Lower lobe of right lung (tissue), 2 donors: ENCODE measurements at regions not wholly inside any gene's neighbourhood (a gene's known extent, or its start where the extent isn't known, plus 50 kb on each side); places are given as distances from the start of the nearest gene placed in this dataset.

Source experiments
- ATAC-seq, 2 donors: fragments of 200-7000 bp; cut with Tn5 transposase; one replicate each; pipeline ENCODE4 v1.9.1; 2020 to 2022; ENCODE audit warnings: mild to moderate bottlenecking in 2 of 2, moderate library complexity in 2 of 2
- DNase-seq: peaks from one replicate; pipeline ENCODE4 v3.0.0-alpha.2; 2020
- H3K27ac ChIP-seq: fragments of 200-600 bp; one replicate; pipeline ENCODE4 v1.8.0; 2022
- H3K27me3 ChIP-seq: fragments of 200-600 bp; one replicate; pipeline ENCODE4 v1.8.0; 2022; ENCODE audit warnings: low read depth
- H3K36me3 ChIP-seq: fragments of 200-600 bp; one replicate; pipeline ENCODE4 v1.8.0; 2022; ENCODE audit warnings: mild to moderate bottlenecking
- H3K4me1 ChIP-seq: fragments of 200-600 bp; one replicate; pipeline ENCODE4 v1.8.0; 2022
- H3K4me3 ChIP-seq: fragments of 200-600 bp; one replicate; pipeline ENCODE4 v1.8.0; 2022; ENCODE audit warnings: mild to moderate bottlenecking
- H3K9me3 ChIP-seq: fragments of 200-600 bp; one replicate; pipeline ENCODE4 v1.8.0; 2022
- CTCF ChIP-seq: fragments of 200-600 bp; IDR thresholded peaks from one replicate; pipeline ENCODE4 v1.8.0; 2022; ENCODE audit warnings: antibody characterized with exemption, mild to moderate bottlenecking
- intact Hi-C: fragments of 100-400 bp; cut with DNase I; formaldehyde crosslinking; loops from one replicate; pipeline ENCODE4 v1.11.0; 2022
- donor health status: DM: no; HTN: yes; CAD: no; lungs with severe emphysema.

GRCh38 chr4:124854968-124855367, 142.4 kb upstream of the ANKRD50 start:
- no peak for ATAC-seq
- intact Hi-C loops, result no loop called here

GRCh38 chr4:124851741-124852140, 139.2 kb upstream of the ANKRD50 start:
- Histone ChIP-seq H3K4me3 (no peak overlapping the region), H3K27me3 (no peaks in the 10 kb centered on the region), H3K27ac (no peak overlapping the region), H3K9me3 (no peaks in the 10 kb centered on the region), H3K4me1 (no peaks in the 10 kb centered on the region), H3K36me3 (no peaks in the 10 kb centered on the region)
- DNase-seq (no peak), ATAC-seq (peak in 1 of 2 donors; percentile 19)
- intact Hi-C loops, result no loop called here
- TF ChIP-seq CTCF, result no peak

More at GRCh38 chr4:124854968-124855367, 142.4 kb upstream of the ANKRD50 start:
- Histone ChIP-seq H3K27me3 (no peaks in the 10 kb centered on the region), H3K27ac (no peak overlapping the region), H3K36me3 (no peaks in the 10 kb centered on the region), H3K4me3 (no peak overlapping the region), H3K9me3 (no peaks in the 10 kb centered on the region), H3K4me1 (no peaks in the 10 kb centered on the region)
- TF ChIP-seq CTCF, result no peak
- no peak for DNase-seq

- ATAC-seq, result no peak
- H3K9me3 ChIP-seq, result peaks cover 5% of the 10 kb centered on the region
- no peaks in the 10 kb centered on the region for H3K36me3 ChIP-seq
- TF ChIP-seq CTCF, result no peak
- intact Hi-C loops, result no loop called here
- no peak overlapping the region for H3K27ac ChIP-seq
- H3K27me3 ChIP-seq, result no peaks in the 10 kb centered on the region
- DNase-seq, result no peak
- no peaks in the 10 kb centered on the region for H3K4me1 ChIP-seq
- no peak overlapping the region for H3K4me3 ChIP-seq
Measured at GRCh38 chr4:124846306-124846705, 133.8 kb upstream of the ANKRD50 start.

- intact Hi-C loops, result no loop called here
- H3K9me3 ChIP-seq, result peaks cover 32% of the 10 kb centered on the region
- no peaks in the 10 kb centered on the region for H3K36me3 ChIP-seq
- ATAC-seq (no peak), DNase-seq (no peak)
- H3K4me3 ChIP-seq, result no peak overlapping the region
- no peaks in the 10 kb centered on the region for H3K27me3 ChIP-seq
- no peak for TF ChIP-seq CTCF
- H3K4me1 ChIP-seq, result no peaks in the 10 kb centered on the region
- no peak overlapping the region for H3K27ac ChIP-seq
Measured at GRCh38 chr4:124839786-124840390, 127.4 kb upstream of the ANKRD50 start.

GRCh38 chr4:124833831-124834505, 121.4 kb upstream of the ANKRD50 start:
- no peak overlapping the region for H3K4me3 ChIP-seq
- H3K9me3 ChIP-seq, result peaks cover 11% of the 10 kb centered on the region
- no peaks in the 10 kb centered on the region for H3K4me1 ChIP-seq
- DNase-seq (no peak), ATAC-seq (no peak)
- intact Hi-C loops, result no loop called here
- no peaks in the 10 kb centered on the region for H3K36me3 ChIP-seq
- H3K27me3 ChIP-seq, result no peaks in the 10 kb centered on the region
- no peak overlapping the region for H3K27ac ChIP-seq
- no peak for TF ChIP-seq CTCF
